HG03280 (cell line): ENCODE measurements at regions not wholly inside any gene's neighbourhood (a gene's known extent, or its start where the extent isn't known, plus 50 kb on each side); places are given as distances from the start of the nearest gene placed in this dataset.

Experiments used
- ATAC-seq: cut with Tn5 transposase; IDR thresholded peaks from one replicate; pipeline ENCODE4 v1.9.1; 2021; ENCODE audit warnings: mild to moderate bottlenecking, moderate library complexity; ENCODE audit not compliant: unreplicated experiment

- ATAC-seq: no peak
Measured at GRCh38 chr11:129590030-129590752, 214.5 kb downstream of the BARX2 start.

DNA sequence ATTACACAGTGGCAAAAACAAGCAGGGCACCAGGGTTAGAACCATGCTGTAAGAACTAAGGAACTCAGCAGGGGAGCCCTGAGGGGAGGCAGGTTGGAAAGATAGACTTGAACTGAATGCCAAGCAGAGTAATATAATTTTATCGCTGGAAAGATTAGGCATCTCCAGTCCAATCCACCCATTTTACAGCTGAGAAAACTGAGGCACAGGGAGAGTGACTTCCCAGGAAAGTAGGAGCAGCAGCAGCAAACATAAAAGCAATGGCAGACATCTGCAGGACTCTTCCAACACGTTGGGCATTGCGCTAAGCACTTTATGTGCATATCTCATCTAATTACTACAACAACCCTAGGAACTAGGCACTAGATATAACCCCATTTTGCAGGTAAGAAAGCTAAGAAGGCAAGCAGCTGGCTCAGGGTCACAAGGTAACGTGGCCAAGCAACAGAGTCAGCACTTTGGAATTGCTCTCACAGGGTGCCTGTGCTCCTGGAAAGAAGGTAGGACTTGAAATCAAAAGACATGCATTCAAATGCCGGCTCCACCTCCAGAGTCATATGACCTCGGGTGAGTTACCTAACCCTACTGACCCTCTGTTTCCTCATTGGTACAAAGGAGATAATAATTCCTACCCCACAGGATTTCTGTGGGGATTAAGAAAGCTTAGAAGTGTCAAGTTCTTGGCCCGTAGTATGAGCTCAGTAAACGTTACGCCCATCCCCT is 215.3 kb downstream of the BARX2 start:
- ATAC-seq: no peak

GRCh38 chr11:129591527-129591926 is 215.9 kb downstream of the BARX2 start:
- ATAC-seq: no peak

DNA sequence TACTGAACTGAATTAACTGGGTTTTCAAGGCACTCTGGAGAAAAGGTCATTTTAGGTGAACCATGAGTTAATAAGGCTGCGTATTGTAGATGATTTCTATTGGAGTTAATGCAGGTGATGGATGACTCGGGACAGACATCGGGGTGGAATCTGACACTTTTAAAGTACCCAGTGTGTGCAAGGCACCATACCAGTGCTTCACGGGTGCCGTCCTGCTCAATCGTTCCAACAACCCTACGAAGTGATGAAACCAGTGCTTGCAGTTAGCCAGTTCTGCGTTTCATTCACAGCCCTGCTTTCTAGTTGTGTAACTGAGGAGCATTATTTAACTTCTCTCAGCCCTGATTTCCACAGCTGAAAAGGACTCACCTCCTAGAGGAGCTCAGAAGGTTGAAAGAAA is 216.5 kb downstream of the BARX2 start:
- ATAC-seq: no peak

DNA sequence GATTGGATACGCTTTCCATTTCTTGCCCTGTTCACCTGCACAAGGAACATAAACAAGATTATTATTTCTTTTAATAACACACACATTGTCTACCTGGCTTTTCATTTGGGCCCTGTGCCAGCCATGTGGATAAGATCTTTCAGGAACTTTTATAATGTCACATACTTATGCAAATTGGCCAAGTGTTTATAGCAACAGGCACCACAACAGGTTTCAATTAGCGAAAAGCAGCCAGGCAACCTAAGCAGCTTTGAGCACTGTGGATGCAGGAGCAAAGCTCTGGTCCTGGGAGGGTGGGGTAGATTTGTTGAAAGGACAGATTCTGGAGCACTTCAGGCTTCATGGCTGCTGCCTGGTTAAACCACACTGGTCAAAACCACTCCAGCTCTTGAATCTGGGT is 217.4 kb downstream of the BARX2 start:
- ATAC-seq: no peak

DNA sequence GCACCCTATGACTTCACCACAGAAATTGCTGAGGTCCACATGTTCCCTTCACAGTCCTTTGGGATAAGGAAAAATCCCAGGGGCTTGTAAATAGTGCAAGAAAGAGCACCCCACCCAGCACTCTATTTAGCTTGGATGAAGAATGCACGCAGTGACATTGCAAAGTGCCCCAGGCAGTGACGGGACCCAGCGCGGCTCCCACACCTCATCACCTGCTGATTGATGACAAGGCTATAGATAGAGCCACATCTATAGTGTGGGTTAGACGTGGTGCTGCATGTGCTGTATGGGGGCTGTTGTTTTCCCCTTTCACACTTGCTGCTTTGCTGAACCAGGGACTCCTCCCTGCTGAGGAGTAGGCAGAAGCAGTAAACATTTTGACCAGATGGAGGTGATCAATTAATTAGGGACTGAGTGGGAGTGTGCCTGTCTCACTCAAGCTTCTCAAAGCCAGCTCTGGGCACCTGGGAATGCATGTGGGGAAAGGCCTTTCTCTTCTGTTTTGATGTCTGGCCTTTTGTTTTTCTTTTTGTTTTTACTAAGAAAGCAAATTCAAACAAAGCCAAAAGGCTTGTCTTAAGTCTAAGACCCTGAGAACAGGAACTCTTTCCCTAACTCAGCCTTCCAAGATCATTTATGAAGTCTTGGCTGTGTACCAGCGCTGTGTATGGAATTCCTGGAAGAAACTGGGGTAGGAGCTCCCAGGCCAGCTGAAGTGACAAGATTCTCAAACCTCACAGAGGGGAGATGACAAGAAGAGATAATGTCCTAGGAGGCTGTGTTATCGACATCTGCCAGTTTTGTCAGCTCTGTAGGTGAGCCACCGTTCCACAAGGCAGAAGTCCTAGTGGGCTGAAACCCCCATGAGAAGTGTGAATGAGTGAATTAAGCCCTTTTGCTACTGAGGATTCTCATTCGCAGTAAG is 219.7 kb downstream of the BARX2 start:
- ATAC-seq: no peak

GRCh38 chr11:129596351-129596750 is 219.3 kb upstream of the TMEM45B start:
- ATAC-seq: no peak

DNA sequence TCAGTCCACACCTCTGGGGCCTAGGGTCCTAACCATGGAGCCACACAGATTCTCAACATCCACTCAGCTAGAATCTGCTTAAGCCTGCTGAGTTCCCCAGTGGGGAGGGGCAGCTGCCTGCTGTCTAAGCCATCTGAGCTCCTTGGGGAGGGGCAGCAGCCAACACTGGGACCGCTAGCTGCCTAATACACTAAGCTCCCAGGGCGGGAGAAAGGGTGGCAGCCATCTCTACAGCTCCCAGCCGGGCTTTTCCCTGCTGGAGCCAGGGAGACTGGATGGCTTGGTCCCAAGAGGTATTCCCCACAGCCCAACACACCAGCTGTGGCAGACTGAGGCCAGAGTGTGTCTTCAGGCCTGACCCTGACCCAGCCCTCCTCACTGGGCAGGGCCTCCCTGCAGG is 217.3 kb upstream of the TMEM45B start:
- ATAC-seq: no peak

GRCh38 chr11:129605815-129606214 is 209.8 kb upstream of the TMEM45B start:
- no peak for ATAC-seq

DNA sequence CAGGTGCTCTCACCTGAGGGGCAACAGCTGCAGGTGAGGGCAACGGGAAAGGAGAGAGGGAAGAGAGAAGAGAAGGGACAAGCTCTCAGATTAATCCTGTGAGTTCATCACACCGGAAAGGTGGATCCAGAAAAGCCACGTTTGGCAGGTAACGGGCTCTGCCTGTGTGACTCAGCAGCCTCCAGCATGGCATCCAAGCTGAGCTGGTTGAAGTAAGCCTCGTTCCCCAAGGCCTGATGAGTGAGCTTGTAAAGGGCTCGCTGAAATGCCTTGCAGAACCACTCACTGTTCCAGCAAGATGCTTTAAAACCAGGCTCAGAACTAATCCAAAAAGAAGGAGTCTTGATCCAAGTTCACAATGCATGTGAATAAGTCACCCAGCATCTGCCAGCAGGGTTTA is 206.9 kb upstream of the TMEM45B start:
- no peak for ATAC-seq

- ATAC-seq: no peak
Measured at GRCh38 chr11:129610125-129610524, 205.5 kb upstream of the TMEM45B start.

DNA sequence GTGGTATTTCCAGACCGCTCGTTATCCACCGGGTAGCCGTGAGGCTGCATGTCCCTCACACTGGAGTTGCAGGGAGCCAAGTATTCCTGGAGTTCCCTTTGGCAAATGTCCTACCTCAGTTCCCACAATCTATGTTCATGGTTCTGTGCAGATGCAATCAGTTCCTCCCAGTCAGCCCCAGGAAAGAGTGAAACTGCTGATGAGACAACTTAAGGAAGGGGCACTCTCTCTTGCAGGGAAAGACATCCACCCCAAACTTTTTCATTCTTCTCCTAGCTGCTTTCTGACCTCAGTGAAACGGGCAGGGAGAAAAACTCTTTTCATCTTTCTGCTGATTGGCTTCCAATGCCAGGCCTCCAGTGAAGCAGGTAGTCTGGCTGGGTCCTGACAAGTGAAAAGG is 205.1 kb upstream of the TMEM45B start:
- ATAC-seq: no peak

DNA sequence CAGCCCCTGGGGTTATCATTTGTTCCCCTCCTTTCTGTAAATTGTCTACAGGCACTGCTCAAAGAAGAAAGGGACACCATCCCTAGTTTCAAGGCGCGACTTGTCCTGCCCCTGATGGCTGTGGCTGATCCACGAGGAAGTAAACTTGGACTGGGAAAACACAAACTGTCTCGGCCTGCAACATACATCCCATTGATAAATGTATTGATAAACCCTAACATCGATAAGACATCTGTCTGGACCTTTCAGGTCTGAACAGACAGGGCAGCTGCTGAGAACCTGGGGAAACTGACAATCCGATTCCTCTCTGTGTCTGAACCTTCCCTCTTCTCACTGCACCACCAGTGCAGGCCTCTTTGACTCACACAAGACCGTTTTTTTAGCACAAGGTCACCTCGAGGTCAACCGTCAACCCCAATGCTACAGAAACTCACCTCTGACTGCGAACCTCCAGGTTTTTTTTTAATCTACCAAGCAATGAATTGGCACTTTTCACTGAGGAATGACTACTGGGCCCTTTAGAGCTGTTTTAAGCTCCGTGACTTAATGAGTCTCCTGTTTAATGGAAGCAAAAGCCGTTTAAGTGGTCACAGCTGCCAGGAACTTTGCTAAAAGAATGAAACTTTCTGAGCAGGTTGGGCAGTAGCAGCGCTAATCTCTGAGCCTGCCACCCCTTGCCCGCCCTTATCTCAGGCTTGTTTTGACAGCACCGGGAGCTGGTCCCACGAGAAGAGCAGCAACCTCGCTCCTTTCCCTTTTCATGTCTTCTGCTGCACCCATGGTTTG is 203.8 kb upstream of the TMEM45B start:
- no peak for ATAC-seq

DNA sequence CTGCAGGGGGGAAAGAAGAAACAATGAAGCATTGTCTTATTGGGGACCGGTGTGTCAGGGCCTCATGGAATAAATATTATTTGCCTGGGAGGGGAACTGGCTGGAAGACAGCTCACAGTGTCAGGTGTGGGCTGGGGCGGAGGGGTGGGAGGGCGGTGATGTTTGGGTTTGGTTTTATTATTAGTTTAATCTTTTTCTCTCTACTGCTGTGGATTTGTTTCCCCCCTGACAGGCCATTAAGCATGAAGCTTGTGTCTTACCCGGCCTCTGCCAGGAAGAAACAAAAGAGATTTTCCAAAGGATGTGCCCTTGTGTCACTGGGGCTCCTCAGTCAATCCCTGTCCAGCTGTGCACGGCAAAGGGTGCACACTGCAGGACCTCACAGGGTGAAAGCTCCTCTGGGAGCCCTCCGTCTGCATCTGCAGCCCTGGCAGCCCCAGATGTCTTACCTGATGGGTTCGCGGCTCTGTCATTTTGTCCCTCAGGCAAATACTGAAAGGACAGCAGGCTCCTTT is 203.1 kb upstream of the TMEM45B start:
- ATAC-seq: no peak

DNA sequence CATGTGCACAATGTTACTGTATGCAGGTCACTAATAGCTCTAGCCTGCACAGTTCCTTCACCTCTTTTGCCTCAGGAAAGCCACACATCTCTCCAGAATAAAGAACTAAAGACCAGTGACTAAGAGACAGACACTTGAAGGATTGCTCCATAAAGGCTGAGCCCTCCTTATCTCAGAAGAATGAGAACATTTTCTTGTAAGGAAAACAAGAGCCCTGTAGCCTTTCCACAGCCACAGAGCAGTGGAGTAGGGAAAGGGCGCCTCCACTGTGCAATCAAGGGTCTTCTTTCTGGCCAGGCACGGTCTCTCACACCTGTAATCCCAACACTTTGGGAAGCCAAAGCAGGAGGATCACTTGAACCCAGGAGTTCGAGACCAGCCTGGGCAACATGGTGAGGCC is 202.6 kb upstream of the TMEM45B start:
- no peak for ATAC-seq

DNA sequence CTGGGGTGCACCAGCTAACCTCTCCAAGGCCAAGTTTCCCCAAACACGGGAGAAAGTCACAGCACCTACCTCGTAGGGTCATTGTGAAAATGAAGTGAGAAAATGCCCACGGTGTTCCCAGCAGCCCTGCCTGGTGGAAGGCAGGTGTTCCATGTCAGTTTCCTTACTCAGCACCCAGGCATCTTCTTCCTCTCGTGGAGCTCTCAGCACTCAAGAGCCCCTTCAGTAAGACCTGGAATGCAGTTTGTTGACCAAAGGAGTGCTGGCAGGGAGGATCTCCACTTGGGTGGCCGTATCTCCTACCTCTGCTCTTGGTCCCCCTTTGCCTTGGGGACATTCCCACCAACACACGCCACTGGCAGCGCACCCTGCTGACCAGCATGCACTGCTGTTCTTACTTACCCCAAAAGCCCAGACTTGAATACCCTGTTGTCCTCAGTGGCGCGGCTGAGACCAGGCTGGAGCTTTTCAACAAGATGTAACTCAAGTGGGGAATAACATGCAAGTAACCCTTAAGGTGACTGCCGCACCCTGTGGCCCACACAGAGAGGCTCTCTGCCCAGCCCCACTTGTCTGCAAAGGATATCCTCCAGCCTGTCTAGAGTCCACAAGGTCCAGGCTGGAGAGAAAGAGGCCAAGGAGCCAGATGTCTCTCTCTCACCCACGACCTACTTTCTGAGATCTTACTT is 201.2 kb upstream of the TMEM45B start:
- no peak for ATAC-seq

GRCh38 chr11:129618046-129618569 is 197.5 kb upstream of the TMEM45B start:
- ATAC-seq: no peak

- ATAC-seq: no peak
Measured at GRCh38 chr11:129620237-129621104, 195.2 kb upstream of the TMEM45B start.

- ATAC-seq: no peak
Measured at GRCh38 chr11:129625930-129626329, 189.7 kb upstream of the TMEM45B start.
